NB4 (cell line): ENCODE measurements at regions not wholly inside any gene's neighbourhood (a gene's known extent, or its start where the extent isn't known, plus 50 kb on each side); places are given as distances from the start of the nearest gene placed in this dataset.

Experiments
- DNase-seq: peaks from one replicate; pipeline ENCODE4 v3.0.0; 2010; ENCODE audit warnings: low read depth
- H3K4me3 ChIP-seq: one replicate; pipeline ENCODE4 v1.5.1; 2011; ENCODE audit warnings: mild to moderate bottlenecking, low read depth, low read length, moderate library complexity
- CTCF ChIP-seq: IDR thresholded peaks from one replicate; pipeline ENCODE4 v1.5.1; 2012; ENCODE audit warnings: low read depth, low read length
- MAX ChIP-seq: IDR thresholded peaks from 2 replicates; pipeline ENCODE4 v1.6.1; 2011; ENCODE audit warnings: low read depth, low read length
- MYC ChIP-seq: IDR thresholded peaks from 2 replicates; pipeline ENCODE4 v1.6.1; 2011; ENCODE audit warnings: low read depth, low read length
- POLR2A ChIP-seq: IDR thresholded peaks from 2 replicates; pipeline ENCODE4 v1.6.1; 2011; ENCODE audit warnings: mild to moderate bottlenecking; ENCODE audit not compliant: insufficient read length; ENCODE audit errors: extremely low read depth

GRCh38 chr3:102255736-102256135, 179.1 kb upstream of the ZPLD1 start:
- TF ChIP-seq MAX: no peak
- no peak for TF ChIP-seq CTCF
- no peak for TF ChIP-seq MYC
- TF ChIP-seq POLR2A: no peak
- no peak for DNase-seq
- H3K4me3 ChIP-seq: no peak overlapping the region

- TF ChIP-seq MAX (no peak), MYC (no peak), CTCF (no peak)
- H3K4me3 ChIP-seq: no peak overlapping the region
- no peak for DNase-seq
Measured at GRCh38 chr3:102258666-102259227, 176.1 kb upstream of the ZPLD1 start.

GRCh38 chr3:102259663-102260062, 175.2 kb upstream of the ZPLD1 start:
- no peak for TF ChIP-seq MYC
- no peak for DNase-seq
- no peak overlapping the region for H3K4me3 ChIP-seq

- TF ChIP-seq MYC (no peak), CTCF (no peak), POLR2A (no peak), MAX (no peak)
- no peak overlapping the region for H3K4me3 ChIP-seq
- DNase-seq: no peak
Measured at GRCh38 chr3:102265720-102266119, 169.1 kb upstream of the ZPLD1 start.

- no peak overlapping the region for H3K4me3 ChIP-seq
- TF ChIP-seq MAX: no peak
- TF ChIP-seq POLR2A: no peak
- TF ChIP-seq CTCF: no peak
- no peak for TF ChIP-seq MYC
- no peak for DNase-seq
Measured at GRCh38 chr3:102269406-102269805, 165.4 kb upstream of the ZPLD1 start.

- no peak overlapping the region for H3K4me3 ChIP-seq
- no peak for DNase-seq
- no peak for TF ChIP-seq POLR2A
- TF ChIP-seq CTCF: no peak
- TF ChIP-seq MYC: no peak
- TF ChIP-seq MAX: no peak
Measured at GRCh38 chr3:102290241-102290640, 144.6 kb upstream of the ZPLD1 start.
